ENCODE measurements at regions not wholly inside any gene's neighbourhood (a gene's known extent, or its start where the extent isn't known, plus 50 kb on each side); places are given as distances from the start of the nearest gene placed in this dataset.

- Histone ChIP-seq H3K27me3 (replicated peaks; ENCODE audit: control insufficient read depth, insufficient read depth, low read length) (no peaks in the 10 kb centered on the region), H3K36me3 (ENCODE audit: control insufficient read depth, insufficient read depth, low read length) (no peaks in the 10 kb centered on the region), H3K4me3 (replicated peaks; ENCODE audit: low read depth, low read length) (no peak overlapping the region)
- TF ChIP-seq CTCF (IDR thresholded peaks at IDR 0.05; ENCODE audit: insufficient read depth, low read length, poor library complexity, severe bottlenecking), result no peak
- no peak for DNase-seq (ENCODE audit: extremely low read depth, insufficient read length)
Measured at GRCh38 chr21:19400223-19400770, 996.7 kb upstream of the TMPRSS15 start.

GRCh38 chr21:19402870-19403269 lies 999.3 kb upstream of the TMPRSS15 start:
- H3K36me3 ChIP-seq (ENCODE audit: control insufficient read depth, insufficient read depth, low read length), result no peaks in the 10 kb centered on the region
- DNase-seq (ENCODE audit: extremely low read depth, insufficient read length), result no peak
- no peaks in the 10 kb centered on the region for H3K27me3 ChIP-seq (replicated peaks; ENCODE audit: control insufficient read depth, insufficient read depth, low read length)
- TF ChIP-seq CTCF (IDR thresholded peaks at IDR 0.05; ENCODE audit: insufficient read depth, low read length, poor library complexity, severe bottlenecking), result no peak
- H3K4me3 ChIP-seq (replicated peaks; ENCODE audit: low read depth, low read length), result no peak overlapping the region

GRCh38 chr21:19405326-19405725 lies 1001.7 kb upstream of the TMPRSS15 start:
- no peak for TF ChIP-seq CTCF (IDR thresholded peaks at IDR 0.05; ENCODE audit: insufficient read depth, low read length, poor library complexity, severe bottlenecking)
- DNase-seq (ENCODE audit: extremely low read depth, insufficient read length), result no peak
- no peaks in the 10 kb centered on the region for H3K27me3 ChIP-seq (replicated peaks; ENCODE audit: control insufficient read depth, insufficient read depth, low read length)
- H3K36me3 ChIP-seq (ENCODE audit: control insufficient read depth, insufficient read depth, low read length), result no peaks in the 10 kb centered on the region
- no peak overlapping the region for H3K4me3 ChIP-seq (replicated peaks; ENCODE audit: low read depth, low read length)

GRCh38 chr21:19420565-19420964 lies 1017.0 kb upstream of the TMPRSS15 start:
- Histone ChIP-seq H3K4me3 (replicated peaks; ENCODE audit: low read depth, low read length) (no peak overlapping the region), H3K36me3 (ENCODE audit: control insufficient read depth, insufficient read depth, low read length) (no peaks in the 10 kb centered on the region), H3K27me3 (replicated peaks; ENCODE audit: control insufficient read depth, insufficient read depth, low read length) (no peaks in the 10 kb centered on the region)
- DNase-seq (ENCODE audit: extremely low read depth, insufficient read length), result no peak
- no peak for TF ChIP-seq CTCF (IDR thresholded peaks at IDR 0.05; ENCODE audit: insufficient read depth, low read length, poor library complexity, severe bottlenecking)

GRCh38 chr21:19433623-19434022 lies 1030.0 kb upstream of the TMPRSS15 start:
- H3K36me3 ChIP-seq (ENCODE audit: control insufficient read depth, insufficient read depth, low read length), result no peaks in the 10 kb centered on the region
- H3K27me3 ChIP-seq (replicated peaks; ENCODE audit: control insufficient read depth, insufficient read depth, low read length), result no peaks in the 10 kb centered on the region
- TF ChIP-seq CTCF (IDR thresholded peaks at IDR 0.05; ENCODE audit: insufficient read depth, low read length, poor library complexity, severe bottlenecking), result no peak
- no peak overlapping the region for H3K4me3 ChIP-seq (replicated peaks; ENCODE audit: low read depth, low read length)
- DNase-seq (ENCODE audit: extremely low read depth, insufficient read length), result no peak

All from GM06990 (cell line).